Activated gamma-delta T cell treated with anti-CD3 and anti-CD28 coated beads, Interleukin-2, amount 50 U/mL, for 16 hours (primary cell): ENCODE measurements at regions not wholly inside any gene's neighbourhood (a gene's known extent, or its start where the extent isn't known, plus 50 kb on each side); places are given as distances from the start of the nearest gene placed in this dataset.
"Not testable (repeated sequence)": the region's sequence is repeated elsewhere in the genome, so short reads cannot be mapped to it uniquely, and the experiment has no call there.

Experiments used
- DNase-seq: peaks from one replicate; pipeline ENCODE4 v3.0.0-alpha.2; 2020; ENCODE audit warnings: low read depth

DNA sequence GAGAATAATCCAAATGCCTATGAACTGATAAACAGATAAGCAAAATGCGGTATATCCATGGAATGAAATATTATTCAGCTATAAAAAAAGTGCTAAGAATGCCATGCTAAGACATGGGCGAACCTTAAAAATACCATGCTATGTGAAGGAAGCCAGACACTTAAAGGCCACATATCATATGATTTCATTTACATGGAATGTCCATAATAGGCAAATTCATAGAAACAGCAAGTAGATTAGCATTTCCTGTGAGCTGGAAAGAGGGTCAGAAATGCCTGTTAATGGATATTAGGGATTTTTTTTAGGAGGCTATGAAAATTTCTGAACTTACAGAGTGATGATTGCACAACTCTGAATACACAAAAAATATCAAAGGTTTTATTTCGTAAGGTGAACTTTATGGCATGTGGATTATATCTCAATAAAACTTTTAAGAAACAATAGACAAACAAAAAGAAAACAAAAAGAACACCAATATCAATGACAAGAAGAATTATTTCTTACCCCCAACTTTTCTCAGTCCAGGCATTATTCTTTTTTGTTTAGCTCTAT is 1207.7 kb downstream of the SUCLG1 start:
- DNase-seq = no peak

DNA sequence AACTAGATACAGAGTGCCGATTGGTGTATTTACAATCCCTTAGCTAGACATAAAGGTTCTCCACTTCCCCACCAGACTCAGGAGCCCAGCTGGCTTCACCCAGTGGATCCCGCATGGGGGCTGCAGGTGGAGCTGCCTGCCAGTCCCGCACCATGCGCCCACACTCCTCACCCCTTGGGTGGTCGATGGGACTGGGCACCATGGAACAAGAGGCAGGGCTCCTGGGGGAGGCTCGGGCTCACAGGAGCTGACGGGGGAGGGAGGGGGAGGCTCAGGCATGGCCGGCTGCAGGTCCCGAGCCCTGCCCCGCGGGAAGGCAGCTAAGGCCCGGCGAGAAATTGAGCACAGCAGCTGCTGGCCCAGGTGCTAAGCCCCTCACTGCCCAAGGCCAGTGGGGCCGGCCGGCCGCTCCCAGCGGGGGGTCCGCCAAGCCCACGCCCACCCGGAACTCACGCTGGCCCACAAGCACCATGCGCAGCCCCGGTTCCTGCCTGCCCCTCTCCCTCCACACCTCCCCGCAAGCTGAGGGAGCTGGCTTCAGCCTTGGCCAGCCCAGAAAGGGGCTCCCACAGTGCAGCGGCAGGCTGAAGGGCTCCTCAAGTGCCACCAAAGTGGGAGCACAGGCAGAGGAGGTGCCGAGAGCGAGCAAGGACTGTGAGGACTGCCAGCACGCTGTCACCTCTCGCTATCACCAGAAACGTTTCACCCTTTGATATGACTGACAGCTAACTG is 1213.1 kb downstream of the SUCLG1 start:
- not testable (repeated sequence) for DNase-seq

DNA sequence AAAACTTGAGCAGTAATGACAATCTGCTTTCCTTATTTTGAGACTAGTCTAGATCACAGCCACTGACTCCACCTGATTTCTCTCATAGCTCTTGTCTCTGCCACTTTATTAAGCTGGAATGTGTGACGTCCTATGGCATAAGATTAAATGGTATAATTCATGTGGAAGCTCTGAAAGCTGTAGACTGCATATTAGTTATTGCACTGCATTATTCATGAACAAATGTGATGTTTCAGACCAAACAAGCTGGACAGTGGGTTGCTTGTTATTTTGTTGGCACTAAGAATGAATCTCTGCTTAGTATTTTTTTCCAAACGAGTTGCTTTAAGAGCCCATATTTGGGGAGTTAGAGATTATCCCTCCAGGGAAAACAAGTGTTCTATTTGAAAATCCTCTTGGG is 1218.5 kb downstream of the SUCLG1 start:
- DNase-seq = no peak

DNA sequence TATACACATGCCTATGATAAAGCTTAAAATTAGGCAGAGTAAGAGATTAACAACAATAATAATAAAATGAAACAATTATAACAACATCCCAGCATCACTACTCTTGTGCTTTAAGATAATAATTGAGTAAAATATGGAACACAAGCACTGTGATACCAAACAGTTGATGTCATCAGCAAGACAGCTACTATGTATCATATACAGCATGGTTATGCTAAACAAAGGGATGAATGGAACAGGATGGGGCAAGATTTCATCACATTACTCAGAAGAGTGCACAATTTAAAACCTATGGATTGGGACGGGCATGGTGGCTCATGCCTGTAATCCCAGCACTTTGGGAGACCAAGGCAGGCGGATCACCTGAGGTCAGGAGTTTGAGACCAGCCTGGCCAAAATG is 1221.0 kb downstream of the SUCLG1 start:
- no peak for DNase-seq

DNA sequence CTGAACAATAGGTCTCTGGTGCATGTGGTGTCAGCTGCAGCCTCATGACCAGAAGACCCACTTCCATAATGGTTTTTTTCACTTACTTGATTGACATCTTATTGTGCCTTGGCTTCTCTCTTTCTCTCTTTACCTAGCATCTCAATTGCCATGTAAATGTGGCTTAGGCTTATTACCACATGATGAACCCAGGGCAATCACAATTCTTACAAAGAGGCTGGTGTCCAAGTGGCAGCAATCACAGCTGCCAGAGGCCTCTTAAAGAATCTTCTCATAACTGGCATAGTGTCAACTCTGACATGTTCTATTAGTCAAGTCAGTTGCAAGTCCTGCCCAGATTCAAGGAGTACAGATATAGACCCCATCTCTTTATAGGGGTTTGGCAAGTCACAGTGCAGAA is 1224.8 kb downstream of the SUCLG1 start:
- DNase-seq = no peak

DNA sequence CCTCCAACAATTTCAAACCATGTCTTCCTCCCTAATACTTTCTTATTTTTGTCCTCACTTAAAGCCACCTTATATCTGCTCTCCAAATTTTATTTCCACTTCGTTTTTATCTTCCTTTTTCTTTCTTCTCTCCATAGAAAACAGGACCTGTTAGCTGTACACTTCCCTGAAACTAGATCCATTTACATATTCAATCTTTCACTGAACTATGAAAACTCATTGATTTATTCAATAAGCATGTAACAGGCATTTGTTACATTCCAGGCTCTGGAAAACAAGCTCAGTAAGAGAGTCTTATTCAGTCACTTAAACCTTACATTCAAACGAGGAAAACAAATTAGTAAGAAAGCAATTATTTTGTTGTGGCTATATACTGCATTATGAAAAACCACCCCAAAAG is 1225.3 kb downstream of the SUCLG1 start:
- DNase-seq = no peak

DNA sequence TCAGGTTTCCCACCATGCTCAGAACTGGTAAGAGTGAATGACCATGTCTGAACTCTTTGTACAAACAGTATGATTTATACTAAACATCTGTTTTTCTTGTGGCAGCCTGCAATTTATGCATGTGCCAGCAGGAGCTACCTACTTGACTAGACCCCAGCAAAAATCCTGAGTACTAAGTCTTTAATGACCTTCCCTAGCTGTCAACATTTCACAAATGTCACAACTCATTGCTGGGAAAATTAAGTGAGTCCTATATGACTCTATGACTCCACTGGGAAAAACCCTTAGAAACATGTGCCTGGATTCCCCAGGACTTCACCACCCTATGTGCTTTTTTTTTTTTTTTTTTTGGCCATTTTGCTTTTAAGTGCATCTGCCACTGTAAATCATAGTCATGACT is 1225.8 kb downstream of the SUCLG1 start:
- no peak for DNase-seq

DNA sequence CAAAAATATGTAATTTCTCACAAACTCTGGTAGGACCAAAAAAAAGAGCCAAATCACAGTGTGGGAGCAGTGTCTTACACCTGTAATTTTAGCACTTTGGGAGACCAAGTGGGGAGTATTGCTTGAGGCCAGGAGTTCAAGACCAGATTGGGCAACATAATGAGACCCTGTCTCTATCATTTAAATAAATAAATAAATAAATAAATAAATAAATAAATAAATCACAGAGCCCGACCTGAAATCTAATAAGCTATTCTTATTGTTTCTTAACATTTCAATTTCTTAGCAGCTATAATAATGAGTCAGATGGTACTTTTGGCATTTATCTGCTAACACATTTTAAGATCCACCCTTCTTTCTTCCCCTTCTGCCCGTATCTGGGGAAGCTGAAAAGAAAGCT is 1229.6 kb downstream of the SUCLG1 start:
- DNase-seq = no peak

DNA sequence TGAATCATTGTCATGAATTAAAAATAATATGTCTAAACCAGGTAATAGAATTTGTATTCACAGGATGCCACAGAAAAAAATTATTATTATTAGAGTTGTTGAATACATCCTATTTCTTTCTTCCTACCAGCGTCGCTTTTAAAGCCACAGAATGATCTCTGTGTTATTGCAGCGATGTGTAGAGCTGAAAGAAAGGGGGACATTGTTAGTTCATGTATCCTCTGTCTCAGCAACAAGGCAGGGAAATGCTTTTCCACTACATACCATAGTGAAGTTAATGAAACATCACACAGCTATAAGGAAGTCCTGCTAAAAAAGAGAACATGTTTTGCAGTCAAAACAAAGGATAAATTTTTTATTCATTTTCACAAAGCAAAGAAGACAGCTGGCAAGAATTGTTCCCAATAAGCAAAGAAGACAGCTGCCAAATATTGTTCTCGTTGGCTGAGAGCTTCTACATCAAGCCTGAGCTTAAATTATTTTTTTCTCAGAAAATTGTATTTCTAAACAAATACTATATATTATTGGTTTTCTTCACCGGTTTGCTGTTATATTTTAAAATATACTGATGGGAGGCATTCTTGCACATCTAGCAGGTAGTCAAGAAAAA is 1234.4 kb downstream of the SUCLG1 start:
- no peak for DNase-seq

DNA sequence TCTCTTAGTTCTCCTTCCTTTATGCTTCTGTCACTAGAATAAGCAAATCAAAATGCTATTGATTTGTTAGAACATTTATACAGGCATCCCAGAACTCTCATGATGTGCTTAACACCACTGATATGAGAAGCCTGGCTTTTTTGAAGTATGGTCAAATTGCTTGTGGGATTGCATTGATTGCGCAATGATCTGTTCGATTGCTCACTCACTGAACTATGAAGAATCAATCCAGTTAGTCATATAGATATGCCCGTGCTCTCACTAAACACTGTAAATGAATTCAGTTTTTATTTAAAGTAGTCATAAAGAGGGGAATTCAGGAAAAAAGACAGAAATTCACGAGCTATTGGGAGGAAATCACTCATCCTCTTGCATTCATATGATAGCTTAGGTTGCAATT is 1237.8 kb downstream of the SUCLG1 start:
- no peak for DNase-seq

DNA sequence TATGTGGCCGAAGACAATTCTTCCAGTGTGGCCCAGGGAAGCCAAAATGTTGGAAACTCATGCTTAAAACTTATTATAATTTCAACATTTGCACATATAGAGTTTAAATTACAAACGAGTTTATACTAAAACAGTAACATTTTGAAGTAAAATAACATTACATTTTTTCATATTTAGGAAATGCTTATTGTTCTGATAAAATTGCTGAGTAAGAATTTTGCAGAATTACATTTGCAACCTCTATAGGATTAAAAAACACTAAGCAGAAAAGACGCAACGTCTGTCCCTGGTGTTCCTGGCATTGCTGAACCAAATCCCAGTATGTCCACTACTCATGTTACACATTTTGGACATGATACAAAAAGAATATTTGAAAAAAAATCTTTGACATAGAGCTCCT is 1241.2 kb downstream of the SUCLG1 start:
- DNase-seq = no peak

DNA sequence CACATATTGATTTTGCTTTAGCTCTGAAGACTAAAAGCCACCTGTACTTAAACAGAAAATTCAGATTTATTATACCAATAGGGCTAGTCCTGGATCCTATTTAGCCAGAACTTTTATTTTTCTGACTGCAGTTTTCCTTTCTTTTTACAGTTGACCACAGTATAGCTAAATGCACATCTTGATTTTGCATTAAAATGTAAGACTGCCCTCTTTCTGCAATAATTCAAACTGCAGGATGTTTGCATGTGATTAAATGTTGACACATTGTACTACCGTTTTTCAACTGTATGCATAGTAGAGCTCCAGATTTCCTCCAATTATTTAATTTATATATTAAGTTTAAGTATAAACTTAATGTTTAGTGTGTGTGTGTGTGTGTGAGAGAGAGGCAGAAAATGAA is 1262.9 kb downstream of the SUCLG1 start:
- DNase-seq = no peak

DNA sequence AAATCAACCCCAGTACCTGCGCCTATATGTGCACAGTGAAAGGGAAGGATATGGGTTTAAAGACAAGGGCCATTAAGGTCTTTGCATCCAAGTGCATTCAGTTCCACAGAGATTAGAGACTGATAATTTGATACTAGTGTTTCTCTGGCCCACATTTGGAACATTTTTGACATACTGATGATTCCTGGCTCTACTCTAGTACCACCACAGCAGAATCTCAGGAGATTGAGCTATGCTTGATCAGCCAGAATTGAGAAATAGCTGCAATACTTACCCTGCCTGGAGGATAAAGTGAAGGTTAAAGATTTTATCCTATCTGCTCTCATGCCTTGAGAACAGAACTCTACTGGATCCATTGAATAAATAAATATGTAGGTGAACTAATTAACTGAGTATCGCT is 1267.8 kb downstream of the SUCLG1 start:
- DNase-seq = no peak

DNA sequence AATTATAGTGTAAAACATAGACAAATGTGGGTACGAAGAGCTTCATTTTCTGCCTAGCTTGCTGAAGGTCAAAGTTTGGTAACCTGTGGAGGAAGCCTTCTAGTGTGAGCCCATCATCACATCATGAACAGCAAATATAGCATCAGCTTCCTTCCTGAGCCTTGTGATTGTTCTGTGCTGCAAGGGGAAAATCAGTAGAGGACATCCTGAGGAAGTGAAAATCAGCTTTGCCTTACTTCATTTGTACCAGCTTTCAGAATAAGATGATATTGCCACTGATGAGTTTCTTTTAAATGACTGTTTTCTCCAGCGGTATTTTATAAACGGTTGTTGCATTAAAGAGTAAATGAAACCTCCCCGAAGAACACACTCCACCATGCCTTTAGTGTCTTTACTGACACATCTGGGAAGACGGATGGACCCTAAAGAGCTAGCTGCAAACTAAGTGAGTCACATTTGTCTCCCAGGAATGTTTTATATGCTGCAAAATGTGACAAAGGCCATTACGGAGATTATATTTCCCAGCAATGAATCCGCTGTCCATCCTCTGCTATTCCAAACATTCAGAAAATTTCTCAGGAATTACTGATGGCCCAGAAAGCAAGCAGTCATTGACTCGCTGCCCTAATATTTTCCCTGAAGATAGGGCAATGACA is 1272.8 kb downstream of the SUCLG1 start:
- no peak for DNase-seq

DNA sequence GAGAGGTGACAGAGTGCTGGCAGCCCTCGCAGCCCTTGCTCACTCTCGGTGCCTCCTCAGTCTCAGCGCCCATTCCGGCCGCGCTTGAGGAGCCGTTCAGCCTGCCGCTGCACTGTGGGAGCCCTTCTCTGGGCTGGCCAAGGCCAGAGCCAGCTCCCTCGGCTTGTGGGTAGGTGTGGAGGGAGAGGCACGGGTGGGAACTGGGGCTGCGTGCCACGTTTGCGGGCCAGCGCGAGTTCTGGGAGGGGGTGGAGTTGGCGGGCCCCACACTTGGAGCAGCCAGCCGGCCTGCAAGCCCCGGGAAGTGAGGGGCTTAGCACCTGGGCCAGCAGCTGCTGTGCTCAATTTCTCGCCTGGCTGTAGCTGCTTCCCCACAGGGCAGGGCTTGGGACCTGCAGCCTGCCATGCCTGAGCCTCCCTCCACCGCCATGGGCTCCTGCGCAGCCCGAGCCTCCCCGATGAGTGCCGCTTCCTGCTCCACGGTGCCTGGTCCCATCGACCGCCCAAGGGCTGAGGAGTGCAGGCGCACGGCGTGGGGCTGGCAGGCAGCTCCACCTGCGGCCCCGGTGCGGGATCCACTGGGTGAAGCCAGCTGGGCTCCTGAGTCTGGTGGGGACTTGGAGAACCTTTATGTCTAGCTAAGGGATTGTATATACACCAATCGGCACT is 1278.1 kb downstream of the SUCLG1 start:
- not testable (repeated sequence) for DNase-seq

DNA sequence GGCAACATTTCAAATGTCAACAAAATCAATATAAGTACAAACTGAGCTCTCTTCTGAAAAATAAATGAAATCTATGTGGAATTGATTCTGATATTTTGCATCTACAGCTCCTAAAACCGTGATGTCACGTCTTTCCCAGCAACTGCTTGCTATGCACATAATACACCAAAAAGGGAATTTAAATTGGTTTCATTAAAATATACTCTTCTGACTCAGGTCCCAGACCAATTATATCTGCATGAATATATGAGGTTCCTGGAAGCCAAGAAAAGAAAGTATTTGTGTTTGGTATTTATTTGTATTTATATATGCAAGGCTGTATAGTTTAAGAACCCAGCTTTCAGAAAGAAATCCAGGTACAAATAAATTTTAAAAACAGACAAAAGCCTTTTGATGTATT is 1282.5 kb downstream of the SUCLG1 start:
- DNase-seq = no peak

DNA sequence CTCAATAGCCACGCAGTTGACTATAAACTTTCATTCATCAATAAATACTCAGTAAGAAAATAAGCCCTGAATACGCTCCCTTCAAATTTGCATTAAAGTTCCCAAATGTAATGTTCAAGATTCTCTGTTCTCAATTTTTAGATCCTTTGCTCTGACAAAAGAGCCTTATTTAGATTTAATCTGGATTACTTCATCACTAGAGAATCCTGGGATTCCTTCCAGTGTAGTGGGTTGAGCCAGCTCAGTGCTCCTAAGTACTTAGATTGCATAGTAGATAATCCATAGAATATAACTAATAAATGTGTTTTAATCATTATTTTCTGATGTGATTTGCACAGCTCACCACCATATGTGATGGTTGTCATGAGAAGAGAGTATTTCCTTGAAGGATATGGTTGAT is 1286.2 kb downstream of the SUCLG1 start:
- no peak for DNase-seq

DNA sequence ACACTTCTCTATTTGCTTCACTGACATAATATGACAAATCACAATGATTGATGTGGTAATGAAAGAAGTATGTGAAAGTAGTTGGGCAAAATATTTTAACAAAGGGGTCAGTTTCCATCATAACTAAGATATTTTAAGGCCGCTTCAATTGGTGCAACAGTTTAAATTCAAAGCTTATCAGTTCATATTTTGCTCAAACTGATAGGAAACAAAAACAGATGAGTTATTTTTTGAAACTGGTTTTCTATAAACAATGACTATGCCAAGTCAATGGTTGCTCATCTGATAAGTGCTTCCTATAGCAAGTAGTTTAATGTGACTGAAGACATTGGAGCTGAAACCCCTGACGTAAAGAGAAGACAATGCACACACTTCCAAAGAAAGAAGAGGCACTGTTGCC is 1290.7 kb downstream of the SUCLG1 start:
- no peak for DNase-seq

DNA sequence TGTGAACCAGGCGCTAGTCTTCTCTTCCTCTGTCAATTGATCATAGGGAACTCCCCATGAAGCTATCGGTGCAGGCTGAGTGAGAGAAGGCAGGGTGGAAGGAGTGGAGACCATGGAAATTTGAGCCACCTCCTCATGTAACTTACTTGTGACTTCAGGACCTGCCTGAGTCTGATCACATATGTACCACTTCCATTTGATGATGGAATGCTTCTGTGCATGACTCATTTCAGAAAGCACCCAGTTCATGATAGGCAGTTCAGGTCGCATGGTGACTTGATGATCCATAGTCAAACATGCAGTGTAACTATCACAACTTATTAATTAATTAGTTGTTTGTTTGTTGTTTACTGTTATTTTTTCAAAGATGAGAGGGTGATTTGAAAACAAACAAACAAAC is 1296.7 kb downstream of the SUCLG1 start:
- no peak for DNase-seq

DNA sequence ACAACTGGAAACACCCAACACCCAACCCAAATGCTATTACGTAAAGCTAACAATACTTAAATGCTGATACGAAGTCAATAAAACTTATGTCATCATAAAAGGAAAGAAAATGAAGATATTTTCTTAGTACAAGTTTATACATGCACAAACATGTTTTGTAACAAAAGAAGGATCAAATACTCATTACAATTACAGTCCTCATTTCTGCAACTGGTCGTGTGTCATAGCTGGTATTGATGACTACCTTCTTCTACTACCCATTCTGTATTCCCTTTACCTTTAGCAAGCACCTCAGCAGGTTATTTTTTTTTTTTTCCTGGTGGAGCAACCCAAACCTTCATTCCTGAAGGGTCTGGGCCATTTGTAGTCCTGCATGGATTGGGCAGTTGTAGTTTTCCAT is 1298.5 kb downstream of the SUCLG1 start:
- DNase-seq = no peak

DNA sequence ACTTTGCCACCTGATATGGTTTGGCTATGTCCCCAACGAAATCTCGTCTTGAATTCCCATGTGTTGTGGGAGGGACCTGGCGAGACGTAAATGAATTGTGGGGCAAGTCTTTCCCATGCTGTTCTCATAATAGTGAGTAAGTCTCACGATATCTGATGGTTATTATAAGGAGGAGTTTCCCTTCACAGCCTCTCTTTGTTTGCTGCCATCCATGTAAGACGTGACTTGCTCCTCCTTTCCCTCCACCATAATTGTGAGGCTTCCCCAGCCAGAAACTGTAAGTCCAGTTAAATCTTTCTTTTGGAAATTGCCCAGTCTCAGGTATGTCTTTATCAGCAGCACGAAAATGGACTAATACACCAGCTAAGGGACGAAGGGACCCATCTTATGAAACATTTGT is 1303.3 kb downstream of the SUCLG1 start:
- no peak for DNase-seq

DNA sequence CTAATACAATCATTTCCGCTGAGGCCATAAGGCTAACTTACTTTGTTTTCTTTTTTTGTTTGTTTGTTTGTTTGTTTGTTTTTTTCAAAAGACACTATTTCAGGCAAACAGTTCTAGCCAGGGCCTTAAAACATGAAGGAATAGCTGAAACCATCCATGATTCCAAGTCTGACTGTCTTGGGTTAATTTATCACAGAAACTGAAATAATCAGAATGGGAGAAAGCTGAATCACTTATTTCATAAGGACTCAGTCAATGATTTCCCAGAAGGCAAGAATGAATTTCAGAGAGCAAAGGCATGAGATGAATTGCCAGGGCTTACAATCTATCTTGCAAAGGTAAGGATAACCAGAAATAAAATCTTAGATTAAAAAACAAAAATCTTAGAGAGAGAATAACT is 1315.1 kb downstream of the SUCLG1 start:
- no peak for DNase-seq

DNA sequence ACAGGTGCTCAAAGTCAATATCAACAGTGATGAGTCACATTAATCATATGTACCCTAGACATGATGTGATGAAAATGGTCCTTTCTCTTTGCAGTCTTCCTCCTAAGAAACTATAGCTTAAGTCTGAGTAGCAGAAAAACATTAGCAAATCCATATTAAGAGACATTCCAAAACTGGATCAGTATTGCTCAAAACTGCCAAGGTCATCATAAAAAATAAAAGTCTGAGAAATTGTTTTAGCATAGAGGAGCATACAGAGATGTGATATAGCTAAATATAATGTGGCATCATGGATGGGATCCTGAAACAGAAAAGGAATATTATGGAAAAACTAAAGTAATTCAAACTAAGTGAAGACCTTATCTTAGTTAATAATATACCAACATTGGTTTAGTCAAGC is 1316.1 kb downstream of the SUCLG1 start:
- no peak for DNase-seq
